ENCODE measurements at regions not wholly inside any gene's neighbourhood (a gene's known extent, or its start where the extent isn't known, plus 50 kb on each side); places are given as distances from the start of the nearest gene placed in this dataset.

GRCh38 chr15:87573534-87573933, 683.0 kb downstream of the NTRK3 start:
- H3K27ac ChIP-seq (ENCODE audit: insufficient read depth, low read length): no peak overlapping the region
- ChIA-PET CTCF (no interaction called here), POLR2A (ENCODE audit: unreplicated experiment) (no interaction called here)
- no peak overlapping the region for H3K4me2 ChIP-seq (ENCODE audit: low read depth, low read length)
- intact Hi-C loops (cut with micrococcal nuclease): no loop called here
- no peak for TF ChIP-seq FOS (IDR thresholded peaks at IDR 0.05; ENCODE audit: low read depth, low read length)
- TF ChIP-seq MAZ (IDR thresholded peaks at IDR 0.05; ENCODE audit: borderline replicate concordance, low read depth, low read length): no peak
- no peak for TF ChIP-seq BHLHE40 (IDR thresholded peaks at IDR 0.05; ENCODE audit: low read depth, low read length)
- no peak for TF ChIP-seq ELK1 (IDR thresholded peaks at IDR 0.05; ENCODE audit: borderline replicate concordance, low read depth, low read length)
- TF ChIP-seq USF2 (IDR thresholded peaks at IDR 0.05; ENCODE audit: low read depth, low read length): no peak
- TF ChIP-seq CTCF (conservative IDR thresholded peaks at IDR 0.05; ENCODE audit: low read depth, low read length): no peak
- no peak for TF ChIP-seq RAD21 (IDR thresholded peaks at IDR 0.05; ENCODE audit: low read length)
- no peak for TF ChIP-seq RFX5 (IDR thresholded peaks at IDR 0.05; ENCODE audit: low read depth, low read length)
- no peak for TF ChIP-seq POLR2A (IDR thresholded peaks at IDR 0.05; ENCODE audit: low read depth, low read length)
- TF ChIP-seq RCOR1 (IDR thresholded peaks at IDR 0.05; ENCODE audit: insufficient replicate concordance, low read length): no peak
- no peak for TF ChIP-seq CHD1 (IDR thresholded peaks at IDR 0.05; ENCODE audit: low read depth, low read length)
- TF ChIP-seq MAFK (IDR thresholded peaks at IDR 0.05; ENCODE audit: low read depth, low read length): no peak
- H3K56ac ChIP-seq (ENCODE audit: extremely low read depth, insufficient read depth, low read length): no peak overlapping the region
- DNase-seq (no peak), ATAC-seq (ENCODE audit: low read depth) (no peak)
- H3K36me3 ChIP-seq (ENCODE audit: control insufficient read depth, insufficient read depth, low read length): no peaks in the 10 kb centered on the region
- H3K9me3 ChIP-seq (ENCODE audit: control insufficient read depth, insufficient read depth, low read length): peaks cover 3% of the 10 kb centered on the region
- no peak overlapping the region for H3K23ac ChIP-seq (ENCODE audit: low read depth, low read length)
- H3K4me1 ChIP-seq (ENCODE audit: control insufficient read depth, insufficient read depth, low read length): no peaks in the 10 kb centered on the region
- no peak overlapping the region for H4K91ac ChIP-seq (ENCODE audit: insufficient read depth, low read depth, low read length)
- H3K4me3 ChIP-seq (ENCODE audit: insufficient read depth, low read depth, low read length): no peak overlapping the region
- H2AK5ac ChIP-seq (ENCODE audit: low read depth, low read length): no peak overlapping the region
- H3K9me1 ChIP-seq (ENCODE audit: insufficient read depth, low read length): no peaks in the 10 kb centered on the region
- no peak overlapping the region for H2BK20ac ChIP-seq (ENCODE audit: low read depth, low read length)
- H3K79me1 ChIP-seq (ENCODE audit: low read depth in 1 of 2, low read length in 2 of 2): no peaks in the 10 kb centered on the region
- no peak overlapping the region for H3K18ac ChIP-seq (ENCODE audit: low read depth, low read length)
- BruUV-seq (replicated peaks): no TSS peak
- H2BK15ac ChIP-seq (ENCODE audit: low read depth, low read length): no peak overlapping the region
- no peak overlapping the region for H4K8ac ChIP-seq (ENCODE audit: low read depth in 2 of 2, low read length in 2 of 2)
- no peaks in the 10 kb centered on the region for H3K27me3 ChIP-seq (ENCODE audit: control insufficient read depth, insufficient read depth, low read length)
- no CpG with 5 or more reads among the region's 1 CpG for WGBS, 2 experiments (ENCODE audit: extremely low coverage in 2 of 2, insufficient read length in 1 of 2)
- H3K4ac ChIP-seq (ENCODE audit: low read depth, low read length): no peak overlapping the region
- H3K14ac ChIP-seq (replicated peaks; ENCODE audit: low read depth, low read length): no peak overlapping the region
- H4K5ac ChIP-seq (ENCODE audit: low read depth, low read length): no peak overlapping the region
- H2BK5ac ChIP-seq (ENCODE audit: low read depth, low read length, poor library complexity, severe bottlenecking): no peak overlapping the region
- no peak overlapping the region for H3K9ac ChIP-seq (ENCODE audit: low read depth, low read length)
- H2BK120ac ChIP-seq (ENCODE audit: low read depth, low read length): no peak overlapping the region
- dilution Hi-C loops (cut with HindIII; ENCODE audit: low sequenced_read_pairs, unreplicated experiment): no loop called here
- no peak overlapping the region for H2AK9ac ChIP-seq (replicated peaks; ENCODE audit: low read depth, low read length, poor library complexity)
- no peak overlapping the region for H2AFZ ChIP-seq (replicated peaks; ENCODE audit: low read length, poor library complexity)
- no peaks in the 10 kb centered on the region for H4K20me1 ChIP-seq (ENCODE audit: insufficient read depth, low read length)
- in situ Hi-C loops (cut with MboI; ENCODE audit: low sequenced_read_pairs): no loop called here
